ENCODE measurements at regions not wholly inside any gene's neighbourhood (a gene's known extent, or its start where the extent isn't known, plus 50 kb on each side); places are given as distances from the start of the nearest gene placed in this dataset.

DNA sequence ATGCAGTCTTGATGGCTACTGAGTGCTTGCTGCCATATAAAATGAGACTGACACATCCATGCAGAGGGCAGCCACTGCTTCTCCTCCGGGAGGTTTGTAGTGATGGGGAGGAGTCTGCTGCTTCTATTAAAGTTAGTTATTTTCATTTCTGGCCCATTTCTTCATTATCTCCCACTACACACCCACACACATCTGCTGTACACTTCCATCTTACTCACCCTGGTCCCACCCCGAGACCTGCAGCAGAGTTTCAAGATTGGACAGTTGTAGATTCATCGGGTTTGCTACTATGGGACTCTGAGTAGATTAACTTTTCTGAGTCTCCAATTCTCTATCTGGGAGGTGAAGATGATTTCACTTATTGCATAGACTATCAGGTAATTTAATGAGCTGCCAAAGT lies 176.2 kb upstream of the SNX19 start:
- TF ChIP-seq POLR2A (IDR thresholded peaks at IDR 0.05): no peak
- TF ChIP-seq EP300 (IDR thresholded peaks at IDR 0.05): no peak
- TF ChIP-seq, protein P1, sequence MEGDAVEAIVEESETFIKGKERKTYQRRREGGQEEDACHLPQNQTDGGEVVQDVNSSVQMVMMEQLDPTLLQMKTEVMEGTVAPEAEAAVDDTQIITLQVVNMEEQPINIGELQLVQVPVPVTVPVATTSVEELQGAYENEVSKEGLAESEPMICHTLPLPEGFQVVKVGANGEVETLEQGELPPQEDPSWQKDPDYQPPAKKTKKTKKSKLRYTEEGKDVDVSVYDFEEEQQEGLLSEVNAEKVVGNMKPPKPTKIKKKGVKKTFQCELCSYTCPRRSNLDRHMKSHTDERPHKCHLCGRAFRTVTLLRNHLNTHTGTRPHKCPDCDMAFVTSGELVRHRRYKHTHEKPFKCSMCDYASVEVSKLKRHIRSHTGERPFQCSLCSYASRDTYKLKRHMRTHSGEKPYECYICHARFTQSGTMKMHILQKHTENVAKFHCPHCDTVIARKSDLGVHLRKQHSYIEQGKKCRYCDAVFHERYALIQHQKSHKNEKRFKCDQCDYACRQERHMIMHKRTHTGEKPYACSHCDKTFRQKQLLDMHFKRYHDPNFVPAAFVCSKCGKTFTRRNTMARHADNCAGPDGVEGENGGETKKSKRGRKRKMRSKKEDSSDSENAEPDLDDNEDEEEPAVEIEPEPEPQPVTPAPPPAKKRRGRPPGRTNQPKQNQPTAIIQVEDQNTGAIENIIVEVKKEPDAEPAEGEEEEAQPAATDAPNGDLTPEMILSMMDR (IDR thresholded peaks at IDR 0.05): no peak
- no peak for TF ChIP-seq POLR2AphosphoS5 (IDR thresholded peaks at IDR 0.05)
- Histone ChIP-seq H3K4me1 (no peaks in the 10 kb centered on the region), H3K36me3 (no peaks in the 10 kb centered on the region), H3K4me3 (no peak overlapping the region), H3K27ac (no peak overlapping the region), H3K27me3 (peaks cover 0 to 8% (median 0%) of the 10 kb centered on the region in 3 donors), H3K9me3 (no peaks in the 10 kb centered on the region)
- DNase-seq: no peak
- WGBS, 5 donors: 81 to 91% (median 91%) methylated on average over 3 of the region's 3 CpGs
- intact Hi-C loops (cut with DNase I; ENCODE audit: low total_unique reads): no loop called here

DNA sequence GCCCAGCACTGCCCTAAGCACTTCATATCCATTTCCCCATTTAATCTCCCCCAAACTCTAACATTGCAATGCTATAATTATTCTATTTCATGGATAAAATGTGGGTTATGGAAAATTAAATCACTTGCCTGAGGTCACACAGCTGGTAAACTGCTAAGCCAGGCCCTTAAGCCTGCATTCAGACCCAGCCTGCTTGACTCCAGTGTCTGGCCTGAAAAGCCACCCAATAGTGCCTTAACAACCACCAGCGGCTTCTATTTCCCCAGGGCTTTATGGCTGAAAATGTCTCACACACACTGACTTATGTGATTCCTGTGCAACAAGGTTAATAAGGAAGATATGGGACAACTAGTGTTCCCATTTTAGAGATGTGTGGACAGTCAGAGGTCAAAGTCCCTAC lies 178.5 kb upstream of the SNX19 start:
- no peak overlapping the region for H3K27ac ChIP-seq
- WGBS, 5 donors: 89 to 100% (median 92%) methylated on average over 1 of the region's 1 CpG

DNA sequence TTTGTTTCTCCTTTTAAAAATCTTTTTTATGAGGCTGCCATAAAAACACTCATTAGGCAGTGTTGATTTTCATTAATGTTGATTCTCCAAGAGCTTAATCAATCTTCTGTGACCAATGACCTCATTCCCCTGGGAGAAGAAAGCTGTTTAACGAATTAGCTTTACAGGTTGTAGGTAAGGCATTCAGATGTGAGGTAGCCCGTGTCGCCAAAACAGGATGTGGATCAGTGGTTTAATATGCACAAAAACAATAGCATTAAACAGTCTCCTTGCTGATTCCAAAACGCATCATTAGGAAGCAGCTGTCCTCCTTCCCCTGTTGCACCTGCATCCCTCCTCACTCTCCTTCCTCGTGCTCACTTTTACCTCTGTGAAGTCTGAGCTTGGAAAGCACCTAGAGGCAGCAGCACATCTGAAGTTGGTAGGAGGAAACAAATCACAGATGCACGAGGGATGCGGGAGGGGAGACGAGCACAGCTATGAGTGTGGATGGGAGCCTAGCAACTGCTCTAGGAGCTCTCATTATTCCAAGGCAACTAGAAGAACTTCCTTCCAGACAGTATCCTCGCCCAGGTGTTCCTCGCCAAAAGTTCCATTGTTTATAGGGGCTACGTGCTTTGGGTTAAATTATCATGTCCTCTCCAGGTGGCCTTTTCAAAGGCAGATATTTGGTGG lies 179.4 kb upstream of the SNX19 start:
- no peaks in the 10 kb centered on the region for H3K4me1 ChIP-seq
- DNase-seq: no peak
- H3K9me3 ChIP-seq: no peaks in the 10 kb centered on the region
- H3K36me3 ChIP-seq: no peaks in the 10 kb centered on the region
- no peak overlapping the region for H3K27ac ChIP-seq
- 61 to 69% (median 67%) methylated on average over 11 of the region's 11 CpGs for WGBS, 5 donors
- intact Hi-C loops (cut with DNase I; ENCODE audit: low total_unique reads): no loop called here
- peaks cover 0 to 8% (median 0%) of the 10 kb centered on the region in 3 donors for H3K27me3 ChIP-seq
- TF ChIP-seq EP300 (IDR thresholded peaks at IDR 0.05) (no peak), POLR2AphosphoS5 (IDR thresholded peaks at IDR 0.05) (no peak), POLR2A (IDR thresholded peaks at IDR 0.05) (no peak)
- TF ChIP-seq, protein P1 (IDR thresholded peaks at IDR 0.05): no peak
- H3K4me3 ChIP-seq: no peak overlapping the region

More for the DNA sequence above, 178.5 kb upstream of the SNX19 start:
- Histone ChIP-seq H3K27me3 (peaks cover 0 to 8% (median 0%) of the 10 kb centered on the region in 3 donors), H3K36me3 (no peaks in the 10 kb centered on the region), H3K4me3 (no peak overlapping the region), H3K9me3 (no peaks in the 10 kb centered on the region), H3K4me1 (no peaks in the 10 kb centered on the region)
- no peak for DNase-seq
- TF ChIP-seq EP300 (IDR thresholded peaks at IDR 0.05) (no peak), POLR2AphosphoS5 (IDR thresholded peaks at IDR 0.05) (no peak), POLR2A (IDR thresholded peaks at IDR 0.05) (no peak)
- TF ChIP-seq, protein P1 (IDR thresholded peaks at IDR 0.05): no peak
- intact Hi-C loops (cut with DNase I; ENCODE audit: low total_unique reads): no loop called here

DNA sequence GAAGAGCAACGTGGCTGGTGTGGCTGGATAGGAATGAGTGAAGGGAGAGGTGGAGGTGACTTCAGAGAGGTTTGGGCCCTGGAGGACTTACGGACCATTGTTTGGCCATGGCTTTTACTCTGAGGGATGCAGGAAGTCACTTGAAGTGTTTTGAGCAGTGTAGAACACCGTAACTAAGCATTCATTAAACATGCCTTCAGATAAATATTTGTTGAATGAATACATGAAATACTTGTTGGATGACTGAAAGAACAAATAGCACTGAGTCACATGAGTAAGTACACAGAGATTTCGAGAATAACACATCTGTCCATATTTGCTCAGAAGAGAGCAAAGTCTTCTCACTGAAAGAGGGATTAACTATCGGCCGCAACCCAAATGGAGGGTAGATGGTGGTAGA lies 182.7 kb upstream of the SNX19 start:
- Histone ChIP-seq H3K4me1 (no peaks in the 10 kb centered on the region), H3K27me3 (peaks cover 0 to 17% (median 0%) of the 10 kb centered on the region in 3 donors), H3K27ac (no peak overlapping the region), H3K9me3 (no peaks in the 10 kb centered on the region), H3K4me3 (no peak overlapping the region), H3K36me3 (no peaks in the 10 kb centered on the region)
- 49 to 61% (median 56%) methylated on average over 6 of the region's 6 CpGs for WGBS, 5 donors
- intact Hi-C loops (cut with DNase I; ENCODE audit: low total_unique reads): no loop called here
- TF ChIP-seq POLR2A (IDR thresholded peaks at IDR 0.05): no peak
- TF ChIP-seq, protein P1 (IDR thresholded peaks at IDR 0.05): no peak
- TF ChIP-seq EP300 (IDR thresholded peaks at IDR 0.05): no peak
- no peak for TF ChIP-seq POLR2AphosphoS5 (IDR thresholded peaks at IDR 0.05)
- DNase-seq: no peak

Measured in stomach (tissue), 8 donors.